Common myeloid progenitor, CD34-positive (primary cell): ENCODE measurements at regions not wholly inside any gene's neighbourhood (a gene's known extent, or its start where the extent isn't known, plus 50 kb on each side); places are given as distances from the start of the nearest gene placed in this dataset.

Source experiments
- CTCF ChIA-PET: fragments of 350-600 bp; sonication (Branson Sonifier 250); formaldehyde crosslinking; loops from one replicate; lab custom pipeline; 2021; ENCODE audit warnings: antibody characterized with exemption; lab: Charles Lee
- POLR2A ChIA-PET: fragments of 350-600 bp; sonication (Branson Sonifier 250); formaldehyde crosslinking; loops from one replicate; lab custom pipeline; 2021; ENCODE audit warnings: antibody characterized with exemption; lab: Charles Lee
- DNase-seq, 3 donors: peaks; one replicate each; pipeline versions ENCODE4 v3.0.0 to v3.0.0-alpha.2; 2013
- H3K27ac ChIP-seq, 2 experiments: 1 replicate in 1 of 2; 2 replicates in 1 of 2; pipeline ENCODE4 v1.7.0; 2013; ENCODE audit warnings: inconsistent platforms in 2 of 2, low read length in 2 of 2, mild to moderate bottlenecking in 2 of 2, low read depth in 1 of 2, moderate library complexity in 1 of 2; ENCODE audit not compliant: severe bottlenecking in 2 of 2, insufficient read depth in 1 of 2, poor library complexity in 1 of 2
- H3K27me3 ChIP-seq, 5 experiments: replicated peaks in 2 of 5; 1 replicate in 3 of 5; 2 replicates in 2 of 5; pipeline versions ENCODE4 v1.6.1 to v1.7.0; 2013; ENCODE audit warnings: low read length in 4 of 5, mild to moderate bottlenecking in 2 of 5, moderate library complexity in 2 of 5, inconsistent platforms in 1 of 5; ENCODE audit not compliant: insufficient read depth in 5 of 5, control insufficient read depth in 4 of 5
- H3K36me3 ChIP-seq, 4 experiments: 1 replicate in 2 of 4; 2 replicates in 2 of 4; pipeline versions ENCODE4 v1.6.1 to v1.7.0; 2013; ENCODE audit warnings: low read length in 3 of 4, control low read depth in 1 of 4, mild to moderate bottlenecking in 1 of 4; ENCODE audit not compliant: control insufficient read depth in 4 of 4, insufficient read depth in 4 of 4
- H3K4me1 ChIP-seq, 4 experiments: 1 replicate in 3 of 4; 2 replicates in 1 of 4; pipeline versions ENCODE4 v1.6.1 to v1.7.1; 2013; ENCODE audit warnings: low read length in 3 of 4, mild to moderate bottlenecking in 3 of 4, control low read depth in 1 of 4, inconsistent platforms in 1 of 4, moderate library complexity in 1 of 4; ENCODE audit not compliant: control insufficient read depth in 4 of 4, insufficient read depth in 4 of 4; ENCODE audit errors: control extremely low read depth in 1 of 4
- H3K4me3 ChIP-seq, 7 experiments: 1 replicate in 4 of 7; 2 replicates in 3 of 7; pipeline versions ENCODE4 v1.5.1 to v1.7.0; 2013; ENCODE audit warnings: mild to moderate bottlenecking in 7 of 7, low read length in 6 of 7, moderate library complexity in 6 of 7, inconsistent platforms in 2 of 7, low read depth in 2 of 7, control low read depth in 1 of 7; ENCODE audit not compliant: insufficient read depth in 4 of 7, control insufficient read depth in 1 of 7; ENCODE audit errors: extremely low read depth in 1 of 7
- H3K9me3 ChIP-seq, 5 experiments: 1 replicate in 4 of 5; 2 replicates in 1 of 5; pipeline versions ENCODE4 v1.6.1 to v1.7.1; 2013; ENCODE audit warnings: low read length in 4 of 5, mild to moderate bottlenecking in 2 of 5, inconsistent platforms in 1 of 5, low read depth in 1 of 5, moderate library complexity in 1 of 5; ENCODE audit not compliant: control insufficient read depth in 4 of 5, insufficient read depth in 2 of 5; ENCODE audit errors: control extremely low read depth in 1 of 5
- WGBS: methylation state at CpG from one replicate; pipeline ENCODE4 v1.1.5; 2013; ENCODE audit not compliant: insufficient coverage; 5-methylcytosine and 5-hydroxymethylcytosine counted together

DNA sequence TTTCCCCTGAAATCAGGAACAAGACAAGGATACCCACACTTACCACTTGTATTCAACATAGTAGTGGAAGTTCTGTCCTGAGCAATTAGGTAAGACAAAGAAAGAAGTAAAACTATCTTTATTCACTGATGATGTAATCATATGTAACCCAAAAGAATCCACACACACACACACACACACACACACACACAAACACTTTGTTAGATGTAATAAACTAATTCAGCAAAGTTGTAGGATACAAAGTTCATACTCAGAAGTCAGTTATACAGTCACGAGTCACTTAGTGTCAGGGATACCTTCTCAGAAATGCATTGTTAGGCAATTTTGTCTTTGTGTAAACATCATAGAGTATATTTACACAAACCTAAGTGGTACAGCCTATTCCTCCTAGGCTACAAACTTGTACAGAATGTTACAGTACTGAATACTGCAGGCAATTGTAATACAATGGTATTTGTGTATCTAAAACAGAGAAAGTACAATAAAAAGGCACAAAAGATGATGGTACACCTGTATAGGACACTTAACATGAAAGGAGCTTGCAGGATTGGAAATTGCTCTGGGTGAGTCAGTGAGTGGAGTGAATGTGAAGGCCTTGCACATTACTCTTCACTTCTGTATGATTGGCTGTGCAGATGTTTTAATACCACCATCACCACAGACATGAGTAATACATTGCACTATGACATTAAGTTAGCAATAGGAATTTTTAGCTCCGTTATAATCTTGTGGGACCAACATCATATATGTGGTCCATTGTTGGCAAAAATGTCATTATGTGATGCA is 370.1 kb downstream of the ZFHX3 start:
- no CpG with 5 or more reads among the region's 2 CpGs for WGBS
- Histone ChIP-seq H3K27ac (no peak overlapping the region), H3K27me3 (no peaks in the 10 kb centered on the region), H3K4me3 (no peak overlapping the region), H3K9me3 (peaks cover 0 to 24% (median 3%) of the 10 kb centered on the region in 5 experiments), H3K4me1 (no peaks in the 10 kb centered on the region), H3K36me3 (no peaks in the 10 kb centered on the region)
- ChIA-PET CTCF (interaction anchor here (0.7 kb wide), 1 partner anchor 14 kb away, joined by 3 read pairs; no protein-coding TSS in a partner anchor), POLR2A (interaction anchor here (0.5 kb wide), 1 partner anchor 72 kb away, joined by 3 read pairs; no protein-coding TSS in a partner anchor)
- DNase-seq = no peak

- Histone ChIP-seq H3K9me3 (peaks cover 0 to 40% (median 5%) of the 10 kb centered on the region in 5 experiments), H3K36me3 (peaks cover 0 to 10% (median 3%) of the 10 kb centered on the region in 4 experiments), H3K27ac (no peak overlapping the region), H3K4me1 (no peaks in the 10 kb centered on the region), H3K4me3 (no peak overlapping the region), H3K27me3 (no peaks in the 10 kb centered on the region)
- CTCF ChIA-PET = no interaction called here
- POLR2A ChIA-PET = no interaction called here
- DNase-seq = peak in 2 of 3 donors; percentile 28 to 34
- no CpG with 5 or more reads among the region's 1 CpG for WGBS
Measured at GRCh38 chr16:72673118-72673517, 374.8 kb downstream of the ZFHX3 start.

- ChIA-PET POLR2A (no interaction called here), CTCF (no interaction called here)
- Histone ChIP-seq H3K9me3 (peaks cover 0 to 9% (median 0%) of the 10 kb centered on the region in 5 experiments), H3K27me3 (no peaks in the 10 kb centered on the region), H3K36me3 (peaks cover 0 to 4% (median 1%) of the 10 kb centered on the region in 4 experiments), H3K4me3 (no peak overlapping the region), H3K27ac (no peak overlapping the region), H3K4me1 (peaks cover 3 to 9% (median 6%) of the 10 kb centered on the region in 4 experiments)
- 100% methylated on average over 1 of the region's 2 CpGs for WGBS
- DNase-seq = peak; percentile 22 to 50 (median 47)
Measured at GRCh38 chr16:72666267-72666666, 381.7 kb downstream of the ZFHX3 start.

- peaks cover 0 to 5% (median 0%) of the 10 kb centered on the region in 5 experiments for H3K9me3 ChIP-seq
- H3K27me3 ChIP-seq = no peaks in the 10 kb centered on the region
- ChIA-PET CTCF (no interaction called here), POLR2A (no interaction called here)
- H3K4me3 ChIP-seq = peak overlapping the region in 6 of 7 experiments; percentile 82 to 98 (median 94)
- no CpG with 5 or more reads among the region's 4 CpGs for WGBS
- peaks cover 3 to 9% (median 6%) of the 10 kb centered on the region in 4 experiments for H3K4me1 ChIP-seq
- peak in 1 of 3 donors; percentile 12 for DNase-seq
- H3K27ac ChIP-seq = peak overlapping the region; percentile 94 to 97
- H3K36me3 ChIP-seq = peaks cover 0 to under 1% (median 0%) of the 10 kb centered on the region in 4 experiments
Measured at GRCh38 chr16:72665701-72666100, 382.2 kb downstream of the ZFHX3 start.

- H3K27ac ChIP-seq = peak overlapping the region; percentile 94 to 97
- POLR2A ChIA-PET = no interaction called here
- no peaks in the 10 kb centered on the region for H3K36me3 ChIP-seq
- peak; percentile 98 to 99 (median 99) for DNase-seq
- CTCF ChIA-PET = interaction anchor here (1.5 kb wide), 1 partner anchor 11 kb away, joined by 10 read pairs; no protein-coding TSS in a partner anchor
- peak overlapping the region; percentile 82 to 98 (median 94) for H3K4me3 ChIP-seq
- under 1% methylated on average over 51 of the region's 60 CpGs for WGBS
- H3K9me3 ChIP-seq = peaks cover 0 to 2% (median 0%) of the 10 kb centered on the region in 5 experiments
- H3K27me3 ChIP-seq = no peaks in the 10 kb centered on the region
- peaks cover 3 to 9% (median 6%) of the 10 kb centered on the region in 4 experiments for H3K4me1 ChIP-seq
Measured at GRCh38 chr16:72664509-72665408, 383.2 kb downstream of the ZFHX3 start.

GRCh38 chr16:72664056-72664508 is 383.8 kb downstream of the ZFHX3 start:
- 2% methylated on average over 18 of the region's 18 CpGs for WGBS

More at GRCh38 chr16:72664056-72664508, 383.8 kb downstream of the ZFHX3 start:
- DNase-seq = no peak
- Histone ChIP-seq H3K27me3 (no peaks in the 10 kb centered on the region), H3K4me3 (peak overlapping the region; percentile 82 to 98 (median 94)), H3K4me1 (peaks cover 3 to 9% (median 6%) of the 10 kb centered on the region in 4 experiments), H3K9me3 (peaks cover 0 to 2% (median 0%) of the 10 kb centered on the region in 5 experiments), H3K36me3 (no peaks in the 10 kb centered on the region), H3K27ac (peak overlapping the region; percentile 94 to 97)
- ChIA-PET POLR2A (no interaction called here), CTCF (interaction anchor here (0.9 to 1.5 kb wide), 3 partner anchors 10 to 14 kb away, joined by 3 to 10 read pairs (median 3); no protein-coding TSS in a partner anchor)
